DOHH2 (cell line): ENCODE measurements at regions not wholly inside any gene's neighbourhood (a gene's known extent, or its start where the extent isn't known, plus 50 kb on each side); places are given as distances from the start of the nearest gene placed in this dataset.

Experiments used
- EZH2phosphoT487 ChIP-seq: fragments of 200-600 bp; sonication (generic); IDR thresholded peaks from 2 replicates; pipeline ENCODE4 v1.6.1; 2017; ENCODE audit warnings: borderline replicate concordance, mild to moderate bottlenecking, antibody characterized with exemption, low read length, moderate library complexity, mixed read lengths
- TF ChIP-seq, protein P1 (sequence below): fragments of 200-600 bp; sonication (generic); IDR thresholded peaks from one replicate; pipeline ENCODE4 v1.5.1; 2014; ENCODE audit warnings: antibody characterized with exemption, mild to moderate bottlenecking, low read depth, low read length; ENCODE audit not compliant: poor library complexity, severe bottlenecking

DNA sequence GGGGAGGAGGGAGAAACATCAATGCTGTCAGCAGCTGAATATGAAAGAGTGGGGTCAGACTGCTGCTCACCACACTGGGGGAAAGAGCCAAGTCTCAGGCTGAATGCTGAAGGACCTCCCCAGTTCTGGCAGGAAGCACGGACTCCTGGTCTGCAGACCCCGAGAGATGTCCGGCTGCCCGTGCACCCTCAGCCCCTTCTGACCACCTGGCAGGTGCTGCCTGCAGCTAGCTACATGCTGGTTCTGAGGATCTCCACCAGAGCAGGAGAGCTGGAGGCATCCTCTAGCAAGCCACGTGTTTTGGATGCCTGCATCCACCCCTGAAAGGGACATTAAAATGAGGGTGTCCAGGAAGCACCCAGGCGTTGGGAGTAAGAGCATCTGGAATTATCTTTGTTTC is 74.2 kb downstream of the HTR5A start:
- TF ChIP-seq, protein P1, sequence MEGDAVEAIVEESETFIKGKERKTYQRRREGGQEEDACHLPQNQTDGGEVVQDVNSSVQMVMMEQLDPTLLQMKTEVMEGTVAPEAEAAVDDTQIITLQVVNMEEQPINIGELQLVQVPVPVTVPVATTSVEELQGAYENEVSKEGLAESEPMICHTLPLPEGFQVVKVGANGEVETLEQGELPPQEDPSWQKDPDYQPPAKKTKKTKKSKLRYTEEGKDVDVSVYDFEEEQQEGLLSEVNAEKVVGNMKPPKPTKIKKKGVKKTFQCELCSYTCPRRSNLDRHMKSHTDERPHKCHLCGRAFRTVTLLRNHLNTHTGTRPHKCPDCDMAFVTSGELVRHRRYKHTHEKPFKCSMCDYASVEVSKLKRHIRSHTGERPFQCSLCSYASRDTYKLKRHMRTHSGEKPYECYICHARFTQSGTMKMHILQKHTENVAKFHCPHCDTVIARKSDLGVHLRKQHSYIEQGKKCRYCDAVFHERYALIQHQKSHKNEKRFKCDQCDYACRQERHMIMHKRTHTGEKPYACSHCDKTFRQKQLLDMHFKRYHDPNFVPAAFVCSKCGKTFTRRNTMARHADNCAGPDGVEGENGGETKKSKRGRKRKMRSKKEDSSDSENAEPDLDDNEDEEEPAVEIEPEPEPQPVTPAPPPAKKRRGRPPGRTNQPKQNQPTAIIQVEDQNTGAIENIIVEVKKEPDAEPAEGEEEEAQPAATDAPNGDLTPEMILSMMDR: no peak
- no peak for TF ChIP-seq EZH2phosphoT487
